Keratinocyte (primary cell): ENCODE measurements at regions not wholly inside any gene's neighbourhood (a gene's known extent, or its start where the extent isn't known, plus 50 kb on each side); places are given as distances from the start of the nearest gene placed in this dataset.

Source experiments
- DNase-seq: peaks from one replicate; pipeline ENCODE4 v3.0.0-alpha.2; 2011; ENCODE audit warnings: low read depth, missing footprints, low spot score
- FAIRE-seq: peaks from 2 replicates; lab custom pipeline; 2011; peaks lifted over from hg19 to GRCh38; lab: Jason Lieb, UNC
- H2AFZ ChIP-seq: 2 replicates; pipeline ENCODE4 v1.6.0; 2012; ENCODE audit warnings: low read length, control low read depth, inconsistent platforms; ENCODE audit not compliant: control insufficient read depth
- H3K27ac ChIP-seq: 2 replicates; pipeline ENCODE4 v1.5.1; 2011; ENCODE audit warnings: low read length; ENCODE audit not compliant: control insufficient read depth, insufficient read depth
- H3K27me3 ChIP-seq: 3 replicates; pipeline ENCODE4 v1.6.0; 2011; ENCODE audit warnings: low read length; ENCODE audit not compliant: control insufficient read depth, insufficient read depth; ENCODE audit errors: extremely low read depth
- H3K36me3 ChIP-seq, 2 experiments: 2 replicates in 1 of 2; 3 replicates in 1 of 2; pipeline ENCODE4 v1.5.1; 2011; ENCODE audit warnings: low read length in 2 of 2, mild to moderate bottlenecking in 1 of 2; ENCODE audit not compliant: control insufficient read depth in 2 of 2, insufficient read depth in 2 of 2; ENCODE audit errors: extremely low read depth in 1 of 2
- H3K4me1 ChIP-seq: 3 replicates; pipeline ENCODE4 v1.5.1; 2011; ENCODE audit warnings: low read length; ENCODE audit not compliant: control insufficient read depth, insufficient read depth; ENCODE audit errors: extremely low read depth
- H3K4me2 ChIP-seq: 3 replicates; pipeline ENCODE4 v1.6.0; 2011; ENCODE audit warnings: low read depth, low read length; ENCODE audit not compliant: control insufficient read depth, insufficient read depth; ENCODE audit errors: extremely low read depth
- H3K4me3 ChIP-seq, 3 experiments: fragments of 200-600 bp in 1 of 3; sonication (generic) in 1 of 3; 2 replicates in 2 of 3; 3 replicates in 1 of 3; pipeline ENCODE4 v1.5.1; 2011 to 2016; ENCODE audit warnings: low read length in 3 of 3, mild to moderate bottlenecking in 3 of 3, control low read depth in 2 of 3, inconsistent platforms in 1 of 3, low read depth in 1 of 3, mixed read lengths in 1 of 3, mixed run types in 1 of 3, moderate library complexity in 1 of 3; ENCODE audit not compliant: control insufficient read depth in 2 of 3, insufficient read depth in 2 of 3; ENCODE audit errors: extremely low read depth in 1 of 3
- H3K79me2 ChIP-seq: 2 replicates; pipeline ENCODE4 v1.6.0; 2012; ENCODE audit warnings: low read length; ENCODE audit not compliant: control insufficient read depth, insufficient read depth
- H3K9ac ChIP-seq: 3 replicates; pipeline ENCODE4 v1.6.0; 2011; ENCODE audit warnings: low read length; ENCODE audit not compliant: control insufficient read depth, insufficient read depth; ENCODE audit errors: extremely low read depth
- H3K9me1 ChIP-seq: 3 replicates; pipeline ENCODE4 v1.6.0; 2011; ENCODE audit warnings: low read length; ENCODE audit not compliant: control insufficient read depth, insufficient read depth; ENCODE audit errors: extremely low read depth
- H3K9me3 ChIP-seq: 2 replicates; pipeline ENCODE4 v1.5.1; 2012; ENCODE audit warnings: low read depth, low read length; ENCODE audit not compliant: control insufficient read depth
- H4K20me1 ChIP-seq: 3 replicates; pipeline ENCODE4 v1.6.0; 2011; ENCODE audit warnings: low read length; ENCODE audit not compliant: control insufficient read depth, insufficient read depth; ENCODE audit errors: extremely low read depth
- EZH2 ChIP-seq: IDR thresholded peaks from one replicate; pipeline ENCODE4 v1.6.1; 2012; ENCODE audit warnings: inconsistent platforms, mild to moderate bottlenecking, low read length, moderate library complexity
- dilution Hi-C: fragments of 300-500 bp; cut with MboI; formaldehyde crosslinking; loops from one replicate; pipeline ENCODE4 v1.7.0; 2020; ENCODE audit warnings: low sequenced_read_pairs; ENCODE audit not compliant: extremely low pct_ligation_motif_present
- TF ChIP-seq, protein P1 (sequence below), 3 experiments: IDR thresholded peaks in 1 of 3; conservative IDR thresholded peaks in 1 of 3; optimal IDR thresholded peaks in 1 of 3; 2 replicates in 2 of 3; 3 replicates in 1 of 3; pipeline versions ENCODE3 to v1.5.1; 2011; ENCODE audit warnings: low read length in 3 of 3, mild to moderate bottlenecking in 3 of 3, moderate library complexity in 2 of 3, control low read depth in 1 of 3, inconsistent platforms in 1 of 3; ENCODE audit not compliant: insufficient read depth in 2 of 3; ENCODE audit errors: extremely low read depth in 1 of 3

DNA sequence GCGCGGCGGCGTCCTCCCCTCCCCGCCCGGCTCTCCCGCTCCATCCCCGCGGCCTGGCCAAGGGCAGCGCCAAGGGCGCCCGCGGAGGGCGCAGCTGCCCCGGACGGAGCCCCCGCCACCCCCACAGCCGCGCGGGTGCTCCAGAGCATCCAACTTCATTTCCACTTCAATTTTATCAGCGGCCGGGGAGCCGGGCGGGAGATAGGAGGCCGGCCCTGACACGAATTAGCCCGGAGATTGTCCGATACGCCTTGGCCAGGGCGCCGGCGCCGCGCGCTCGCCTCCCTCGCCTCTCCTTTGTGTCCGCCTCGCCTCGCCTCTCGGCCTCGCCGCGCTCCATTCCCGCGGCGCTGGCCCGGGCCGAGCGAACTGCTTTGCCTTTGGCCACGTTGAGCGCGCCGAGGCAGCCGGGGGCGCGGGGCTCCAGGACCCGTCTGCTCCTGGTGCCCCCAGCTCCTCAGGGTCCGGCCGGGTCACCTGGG, 129.1 kb upstream of the LHX1 start:
- no peak overlapping the region for H3K27ac ChIP-seq
- peak overlapping the region; percentile 47 for H3K4me2 ChIP-seq
- no peaks in the 10 kb centered on the region for H3K9me1 ChIP-seq
- DNase-seq (no peak), FAIRE-seq (no peak)
- dilution Hi-C loops = no loop called here
- TF ChIP-seq, protein P1, sequence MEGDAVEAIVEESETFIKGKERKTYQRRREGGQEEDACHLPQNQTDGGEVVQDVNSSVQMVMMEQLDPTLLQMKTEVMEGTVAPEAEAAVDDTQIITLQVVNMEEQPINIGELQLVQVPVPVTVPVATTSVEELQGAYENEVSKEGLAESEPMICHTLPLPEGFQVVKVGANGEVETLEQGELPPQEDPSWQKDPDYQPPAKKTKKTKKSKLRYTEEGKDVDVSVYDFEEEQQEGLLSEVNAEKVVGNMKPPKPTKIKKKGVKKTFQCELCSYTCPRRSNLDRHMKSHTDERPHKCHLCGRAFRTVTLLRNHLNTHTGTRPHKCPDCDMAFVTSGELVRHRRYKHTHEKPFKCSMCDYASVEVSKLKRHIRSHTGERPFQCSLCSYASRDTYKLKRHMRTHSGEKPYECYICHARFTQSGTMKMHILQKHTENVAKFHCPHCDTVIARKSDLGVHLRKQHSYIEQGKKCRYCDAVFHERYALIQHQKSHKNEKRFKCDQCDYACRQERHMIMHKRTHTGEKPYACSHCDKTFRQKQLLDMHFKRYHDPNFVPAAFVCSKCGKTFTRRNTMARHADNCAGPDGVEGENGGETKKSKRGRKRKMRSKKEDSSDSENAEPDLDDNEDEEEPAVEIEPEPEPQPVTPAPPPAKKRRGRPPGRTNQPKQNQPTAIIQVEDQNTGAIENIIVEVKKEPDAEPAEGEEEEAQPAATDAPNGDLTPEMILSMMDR (optimal IDR thresholded peaks at IDR 0.05 in 1 of 3, IDR thresholded peaks at IDR 0.05 in 1 of 3, conservative IDR thresholded peaks at IDR 0.05 in 1 of 3; ENCODE audit: extremely low read depth in 1 of 3, insufficient read depth in 2 of 3, low read length in 3 of 3) = no peak
- peak; percentile 2 for TF ChIP-seq EZH2
- H3K27me3 ChIP-seq = peaks cover 65% of the 10 kb centered on the region
- H3K36me3 ChIP-seq = no peaks in the 10 kb centered on the region
- no peak overlapping the region for H3K9ac ChIP-seq
- peaks cover 4% of the 10 kb centered on the region for H3K4me1 ChIP-seq
- H3K79me2 ChIP-seq = no peaks in the 10 kb centered on the region
- H3K4me3 ChIP-seq = peak overlapping the region; percentile 19 to 57 (median 46)
- H2AFZ ChIP-seq = no peak overlapping the region
- H3K9me3 ChIP-seq = no peaks in the 10 kb centered on the region
- no peaks in the 10 kb centered on the region for H4K20me1 ChIP-seq

- no peak for FAIRE-seq
Observed at GRCh38 chr17:36812762-36813161, 124.5 kb upstream of the LHX1 start.

More at GRCh38 chr17:36812762-36813161, 124.5 kb upstream of the LHX1 start:
- H3K4me3 ChIP-seq = no peak overlapping the region
- no peak overlapping the region for H2AFZ ChIP-seq
- H3K4me1 ChIP-seq = peaks cover 4% of the 10 kb centered on the region
- dilution Hi-C loops = no loop called here
- no peaks in the 10 kb centered on the region for H4K20me1 ChIP-seq
- H3K9ac ChIP-seq = no peak overlapping the region
- no peak for DNase-seq
- H3K4me2 ChIP-seq = no peak overlapping the region
- no peaks in the 10 kb centered on the region for H3K36me3 ChIP-seq
- no peaks in the 10 kb centered on the region for H3K9me1 ChIP-seq
- no peak overlapping the region for H3K27ac ChIP-seq
- H3K79me2 ChIP-seq = no peaks in the 10 kb centered on the region
- no peak for TF ChIP-seq EZH2
- TF ChIP-seq, protein P1 (optimal IDR thresholded peaks at IDR 0.05 in 1 of 3, IDR thresholded peaks at IDR 0.05 in 1 of 3, conservative IDR thresholded peaks at IDR 0.05 in 1 of 3; ENCODE audit: extremely low read depth in 1 of 3, insufficient read depth in 2 of 3, low read length in 3 of 3) = no peak
- H3K27me3 ChIP-seq = peaks cover 68% of the 10 kb centered on the region
- no peaks in the 10 kb centered on the region for H3K9me3 ChIP-seq
